ENCODE measurements at regions not wholly inside any gene's neighbourhood (a gene's known extent, or its start where the extent isn't known, plus 50 kb on each side); places are given as distances from the start of the nearest gene placed in this dataset.

GRCh38 chr1:239240736-239241135 lies 145.6 kb upstream of the CHRM3 start:
- TF ChIP-seq HNRNPK (IDR thresholded peaks at IDR 0.05; ENCODE audit: low read depth, low read length, poor library complexity, severe bottlenecking) (no peak), SMC3 (IDR thresholded peaks at IDR 0.05; ENCODE audit: low read length) (no peak), ZSCAN25 (CRISPR knock-in tag; IDR thresholded peaks at IDR 0.05) (no peak), BATF2 (CRISPR knock-in tag; IDR thresholded peaks at IDR 0.05) (no peak), ZNF530 (CRISPR knock-in tag; IDR thresholded peaks at IDR 0.05; ENCODE audit: low read depth) (no peak), TEAD3 (CRISPR knock-in tag; optimal IDR thresholded peaks at IDR 0.05; ENCODE audit: borderline replicate concordance) (no peak), ZNF629 (CRISPR knock-in tag; conservative IDR thresholded peaks at IDR 0.05) (no peak), ZNF547 (CRISPR knock-in tag; IDR thresholded peaks at IDR 0.05) (no peak), CSRNP2 (CRISPR knock-in tag; conservative IDR thresholded peaks at IDR 0.05; ENCODE audit: low read depth) (no peak), POLR2AphosphoS2 (IDR thresholded peaks at IDR 0.05; ENCODE audit: low read depth, low read length) (no peak), ATF7-NPFF (CRISPR knock-in tag; IDR thresholded peaks at IDR 0.05; ENCODE audit: low read depth) (no peak), MIER2 (CRISPR knock-in tag; IDR thresholded peaks at IDR 0.05) (no peak), EP300 (IDR thresholded peaks at IDR 0.05; ENCODE audit: low read depth in 2 of 2, low read length in 2 of 2) (no peak), EP300 (CRISPR knock-in tag; IDR thresholded peaks at IDR 0.05; ENCODE audit: borderline replicate concordance) (no peak), NR0B2 (CRISPR knock-in tag; IDR thresholded peaks at IDR 0.05) (no peak), RORA (CRISPR knock-in tag; IDR thresholded peaks at IDR 0.05) (no peak), ZNF264 (CRISPR knock-in tag; IDR thresholded peaks at IDR 0.05) (no peak), ZNF33B (CRISPR knock-in tag; IDR thresholded peaks at IDR 0.05) (no peak)
- no peak for ATAC-seq
- no TSS peak for BruUV-seq (replicated peaks)
- H2AFZ ChIP-seq (ENCODE audit: low read length): no peak overlapping the region
- H3K27me3 ChIP-seq (ENCODE audit: control insufficient read depth in 1 of 2, insufficient read depth in 2 of 2, low read length in 2 of 2): no peaks in the 10 kb centered on the region
- H4K20me1 ChIP-seq (ENCODE audit: insufficient read depth, low read length): no peaks in the 10 kb centered on the region
- H3K4me3 ChIP-seq (replicated peaks in 1 of 3; ENCODE audit: insufficient read depth in 1 of 3, low read depth in 2 of 3, low read length in 3 of 3): no peak overlapping the region
- in situ Hi-C loops (cut with HindIII; ENCODE audit: extremely low pct_ligation_motif_present, low pct_unique_long_range_greater_than_20kb): no loop called here
- DNase-seq (ENCODE audit: low spot score): no peak
- no peaks in the 10 kb centered on the region for H3K4me1 ChIP-seq (ENCODE audit: insufficient read depth, low read length)
- intact Hi-C loops (cut with micrococcal nuclease; ENCODE audit: unreplicated experiment): no loop called here
- H3K9me3 ChIP-seq (ENCODE audit: low read length): peaks cover 81% of the 10 kb centered on the region
- CTCF ChIA-PET (ENCODE audit: low intra/inter-chr PET ratio, low total read pairs): no interaction called here
- H3K79me2 ChIP-seq (ENCODE audit: insufficient read depth, low read length): no peaks in the 10 kb centered on the region
- FAIRE-seq: no peak
- WGBS (ENCODE audit: low lambda C conversion rate): 0% methylated on average over 3 of the region's 3 CpGs
- no peaks in the 10 kb centered on the region for H3K36me3 ChIP-seq (replicated peaks in 1 of 2; ENCODE audit: control insufficient read depth in 1 of 2, insufficient read depth in 2 of 2, low read length in 2 of 2)
- POLR2A ChIA-PET: no interaction called here
- H3K27ac ChIP-seq (ENCODE audit: extremely low read length, insufficient read depth, low read length): no peak overlapping the region
- H3K9ac ChIP-seq (ENCODE audit: insufficient read depth, low read depth, low read length): no peak overlapping the region
- no peak overlapping the region for H3K4me2 ChIP-seq (ENCODE audit: low read depth, low read length)
